Activated CD4-positive, alpha-beta T cell treated with anti-CD3 and anti-CD28 coated beads for 36 hours (primary cell): ENCODE measurements at regions not wholly inside any gene's neighbourhood (a gene's known extent, or its start where the extent isn't known, plus 50 kb on each side); places are given as distances from the start of the nearest gene placed in this dataset.

Source experiments
- ATAC-seq: fragments of 200-7000 bp; cut with Tn5 transposase; one replicate; pipeline ENCODE4 v1.10.0; 2021; ENCODE audit warnings: mild to moderate bottlenecking, moderate library complexity
- CTCF ChIA-PET: fragments of 350-600 bp; sonication (Branson Sonifier 250); formaldehyde crosslinking; loops from one replicate; lab custom pipeline; 2021; ENCODE audit warnings: antibody characterized with exemption; lab: Charles Lee
- POLR2A ChIA-PET: fragments of 350-600 bp; sonication (Branson Sonifier 250); formaldehyde crosslinking; loops from one replicate; lab custom pipeline; 2021; ENCODE audit warnings: antibody characterized with exemption, inconsistent platforms; lab: Charles Lee
- DNase-seq: peaks from one replicate; pipeline ENCODE4 v3.0.0-alpha.2; 2020
- H3K27ac Mint-ChIP-seq: one replicate; pipeline ENCODE4 v1.8.0; 2021; ENCODE audit warnings: mixed read lengths
- H3K27me3 Mint-ChIP-seq: one replicate; pipeline ENCODE4 v1.8.0; 2021; ENCODE audit warnings: mixed read lengths
- H3K36me3 Mint-ChIP-seq: one replicate; pipeline ENCODE4 v1.8.0; 2021; ENCODE audit warnings: low read depth, mixed read lengths
- H3K4me1 Mint-ChIP-seq: one replicate; pipeline ENCODE4 v1.8.0; 2021; ENCODE audit warnings: mixed read lengths
- H3K4me3 Mint-ChIP-seq: one replicate; pipeline ENCODE4 v1.8.0; 2021; ENCODE audit warnings: mild to moderate bottlenecking, moderate library complexity, mixed read lengths
- H3K9me3 Mint-ChIP-seq: one replicate; pipeline ENCODE4 v1.8.0; 2021; ENCODE audit warnings: low read depth, mixed read lengths
- intact Hi-C, 2 experiments: fragments of 100-400 bp; cut with DNase I in 1 of 2; cut with micrococcal nuclease in 1 of 2; formaldehyde crosslinking; loops; one replicate each; pipeline versions ENCODE4 v1.14.2 to v1.15.1; 2022 to 2024; cut with DNase I, micrococcal nuclease

DNA sequence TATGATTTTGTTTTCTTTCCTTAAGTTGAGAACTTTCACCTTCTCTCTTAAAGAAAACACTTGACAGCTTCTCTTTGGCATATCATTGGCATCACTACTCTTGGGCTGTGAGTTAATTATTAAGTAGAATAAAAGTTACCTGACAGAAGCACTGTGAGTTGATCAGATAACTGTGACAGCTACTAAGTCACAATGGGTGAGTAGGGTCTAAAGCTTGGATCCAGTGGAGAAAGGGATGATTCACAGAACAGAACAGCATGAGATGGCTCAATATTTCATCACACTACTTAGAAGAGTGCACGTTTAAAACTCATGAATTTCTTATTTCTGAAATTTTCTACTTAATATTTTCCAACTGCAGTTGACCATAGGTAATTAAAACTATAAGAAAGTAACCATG, 268.5 kb upstream of the NMUR2 start:
- Mint-ChIP-seq H3K36me3 (no peaks in the 10 kb centered on the region), H3K27ac (no peak overlapping the region), H3K9me3 (no peaks in the 10 kb centered on the region), H3K4me1 (no peaks in the 10 kb centered on the region), H3K27me3 (no peaks in the 10 kb centered on the region), H3K4me3 (no peak overlapping the region)
- intact Hi-C loops: no loop called here
- ChIA-PET CTCF (no interaction called here), POLR2A (no interaction called here)
- DNase-seq (no peak), ATAC-seq (no peak)

DNA sequence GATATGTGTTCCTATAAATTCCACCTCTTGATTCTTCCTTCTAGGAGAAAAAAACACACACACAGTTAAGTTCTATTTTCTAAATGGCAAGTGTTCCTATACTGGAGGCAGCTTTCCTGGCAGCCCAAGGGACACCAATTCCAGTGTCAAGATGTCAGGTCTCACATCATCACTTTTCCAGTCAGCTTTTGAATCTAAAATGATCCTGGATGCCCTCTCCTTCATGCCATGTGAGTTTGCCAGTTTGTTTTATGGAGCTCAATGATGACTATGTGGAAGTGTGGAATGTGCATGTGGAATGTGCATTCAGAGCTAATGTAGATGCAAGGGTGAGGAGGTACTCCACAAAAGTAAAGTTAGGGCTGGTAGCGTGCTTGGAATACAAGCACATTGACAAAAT, 269.3 kb upstream of the NMUR2 start:
- Mint-ChIP-seq H3K27me3 (no peaks in the 10 kb centered on the region), H3K36me3 (no peaks in the 10 kb centered on the region), H3K4me3 (no peak overlapping the region), H3K27ac (no peak overlapping the region), H3K4me1 (no peaks in the 10 kb centered on the region), H3K9me3 (no peaks in the 10 kb centered on the region)
- POLR2A ChIA-PET: no interaction called here
- CTCF ChIA-PET: no interaction called here
- intact Hi-C loops: no loop called here
- ATAC-seq (no peak), DNase-seq (no peak)

DNA sequence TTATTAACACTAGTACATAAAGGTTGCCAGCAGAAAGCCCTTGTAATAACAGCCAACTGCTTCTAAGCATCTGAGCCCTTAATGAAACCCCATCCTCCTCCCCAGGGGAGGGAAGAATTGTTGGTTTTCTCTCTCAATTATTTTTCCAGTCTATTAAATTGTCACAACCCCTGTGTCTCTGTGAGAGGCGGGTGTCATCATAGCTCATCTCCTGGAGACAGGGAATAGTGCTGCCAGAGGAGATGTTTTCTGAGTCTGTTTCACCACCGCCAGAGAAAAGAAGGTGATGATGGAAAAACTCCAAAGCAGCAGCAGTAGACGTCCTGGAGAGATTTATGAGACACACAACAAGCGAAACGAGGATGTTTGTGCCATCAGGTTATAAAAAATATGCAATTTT, 271.1 kb upstream of the NMUR2 start:
- Mint-ChIP-seq H3K27ac (no peak overlapping the region), H3K36me3 (no peaks in the 10 kb centered on the region), H3K27me3 (peaks cover 2% of the 10 kb centered on the region), H3K9me3 (no peaks in the 10 kb centered on the region), H3K4me1 (no peaks in the 10 kb centered on the region), H3K4me3 (no peak overlapping the region)
- ChIA-PET POLR2A (no interaction called here), CTCF (no interaction called here)
- ATAC-seq (no peak), DNase-seq (no peak)
- intact Hi-C loops: no loop called here

DNA sequence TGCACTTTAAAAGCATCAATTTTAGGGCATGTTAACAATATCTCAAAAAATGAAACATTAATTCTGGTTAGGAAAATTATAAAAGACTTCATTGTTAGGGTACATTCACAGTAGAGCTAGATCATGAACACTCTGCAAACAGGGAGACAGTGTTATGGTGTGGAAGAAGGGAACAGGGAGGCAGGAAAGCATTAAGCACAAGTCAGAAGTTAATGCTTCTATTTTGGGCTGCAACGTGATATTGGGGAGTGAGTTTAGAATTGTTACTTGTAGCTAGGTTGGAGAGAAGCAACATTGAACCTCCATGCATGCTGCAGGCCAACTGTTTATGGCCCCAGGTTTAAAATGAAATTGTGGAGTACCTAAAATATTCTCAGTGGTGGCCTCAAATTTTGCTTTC, 278.1 kb upstream of the NMUR2 start:
- Mint-ChIP-seq H3K27me3 (peaks cover 2% of the 10 kb centered on the region), H3K9me3 (peaks cover 22% of the 10 kb centered on the region), H3K27ac (no peak overlapping the region), H3K36me3 (no peaks in the 10 kb centered on the region), H3K4me1 (no peaks in the 10 kb centered on the region), H3K4me3 (no peak overlapping the region)
- POLR2A ChIA-PET: no interaction called here
- CTCF ChIA-PET: no interaction called here
- DNase-seq: no peak
- no peak for ATAC-seq
- intact Hi-C loops: no loop called here

GRCh38 chr5:152686931-152687330, 281.9 kb upstream of the NMUR2 start:
- no peak for ATAC-seq
- intact Hi-C loops: no loop called here
- Mint-ChIP-seq H3K27ac (no peak overlapping the region), H3K4me1 (no peaks in the 10 kb centered on the region), H3K9me3 (peaks cover 24% of the 10 kb centered on the region), H3K36me3 (no peaks in the 10 kb centered on the region), H3K4me3 (no peak overlapping the region), H3K27me3 (no peaks in the 10 kb centered on the region)
- DNase-seq: no peak
- ChIA-PET CTCF (no interaction called here), POLR2A (no interaction called here)

GRCh38 chr5:152688561-152689249, 283.6 kb upstream of the NMUR2 start:
- Mint-ChIP-seq H3K27ac (no peak overlapping the region), H3K4me3 (no peak overlapping the region), H3K4me1 (no peaks in the 10 kb centered on the region), H3K27me3 (no peaks in the 10 kb centered on the region), H3K9me3 (peaks cover 22% of the 10 kb centered on the region), H3K36me3 (no peaks in the 10 kb centered on the region)
- intact Hi-C loops: no loop called here
- POLR2A ChIA-PET: no interaction called here
- ATAC-seq: no peak
- DNase-seq: no peak
- CTCF ChIA-PET: no interaction called here

GRCh38 chr5:152689250-152689711, 284.2 kb upstream of the NMUR2 start:
- DNase-seq: no peak
- intact Hi-C loops: no loop called here
- H3K4me3 Mint-ChIP-seq: no peak overlapping the region
- H3K9me3 Mint-ChIP-seq: peaks cover 18% of the 10 kb centered on the region
- no peaks in the 10 kb centered on the region for H3K27me3 Mint-ChIP-seq
- CTCF ChIA-PET: no interaction called here
- no peak overlapping the region for H3K27ac Mint-ChIP-seq
- no peak for ATAC-seq
- H3K4me1 Mint-ChIP-seq: no peaks in the 10 kb centered on the region
- no peaks in the 10 kb centered on the region for H3K36me3 Mint-ChIP-seq
- POLR2A ChIA-PET: no interaction called here

- ATAC-seq: no peak
- Mint-ChIP-seq H3K4me1 (no peaks in the 10 kb centered on the region), H3K36me3 (no peaks in the 10 kb centered on the region), H3K27me3 (no peaks in the 10 kb centered on the region), H3K4me3 (no peak overlapping the region), H3K9me3 (peaks cover 2% of the 10 kb centered on the region), H3K27ac (no peak overlapping the region)
- intact Hi-C loops: no loop called here
- DNase-seq: no peak
- CTCF ChIA-PET: no interaction called here
- POLR2A ChIA-PET: interaction anchor here (0.7 kb wide), 1 partner anchor 10 kb away, joined by 4 read pairs; no protein-coding TSS in a partner anchor
Measured at GRCh38 chr5:152694231-152694630, 289.2 kb upstream of the NMUR2 start.

GRCh38 chr5:152701305-152701949, 296.3 kb upstream of the NMUR2 start:
- ATAC-seq: no peak
- Mint-ChIP-seq H3K4me3 (no peak overlapping the region), H3K4me1 (no peaks in the 10 kb centered on the region), H3K27me3 (no peaks in the 10 kb centered on the region), H3K9me3 (peaks cover 6% of the 10 kb centered on the region), H3K27ac (no peak overlapping the region), H3K36me3 (no peaks in the 10 kb centered on the region)
- CTCF ChIA-PET: no interaction called here
- POLR2A ChIA-PET: no interaction called here
- intact Hi-C loops: no loop called here
- no peak for DNase-seq

DNA sequence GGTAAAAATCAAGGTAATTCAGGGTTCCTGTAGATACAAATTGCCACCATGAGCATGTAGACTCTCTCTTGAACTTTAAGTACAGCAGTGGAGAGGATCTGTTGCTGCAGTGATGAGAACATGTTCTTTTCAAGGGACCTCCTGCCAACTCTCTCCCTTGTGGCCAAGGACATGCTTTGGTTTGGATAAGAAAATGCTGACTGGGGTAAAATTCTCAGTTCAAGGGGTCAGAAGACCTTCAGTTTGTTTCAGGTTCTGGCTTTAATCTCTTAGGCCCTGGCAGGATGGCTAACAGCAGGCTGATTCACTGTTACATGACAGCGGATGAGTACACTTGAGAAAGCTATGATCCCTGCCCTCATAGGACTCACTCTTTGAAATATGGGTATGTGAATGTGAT, 299.2 kb upstream of the NMUR2 start:
- H3K36me3 Mint-ChIP-seq: no peaks in the 10 kb centered on the region
- peaks cover 6% of the 10 kb centered on the region for H3K9me3 Mint-ChIP-seq
- intact Hi-C loops: no loop called here
- CTCF ChIA-PET: no interaction called here
- H3K27ac Mint-ChIP-seq: no peak overlapping the region
- DNase-seq (no peak), ATAC-seq (no peak)
- H3K27me3 Mint-ChIP-seq: no peaks in the 10 kb centered on the region
- H3K4me1 Mint-ChIP-seq: no peaks in the 10 kb centered on the region
- H3K4me3 Mint-ChIP-seq: no peak overlapping the region
- POLR2A ChIA-PET: no interaction called here

DNA sequence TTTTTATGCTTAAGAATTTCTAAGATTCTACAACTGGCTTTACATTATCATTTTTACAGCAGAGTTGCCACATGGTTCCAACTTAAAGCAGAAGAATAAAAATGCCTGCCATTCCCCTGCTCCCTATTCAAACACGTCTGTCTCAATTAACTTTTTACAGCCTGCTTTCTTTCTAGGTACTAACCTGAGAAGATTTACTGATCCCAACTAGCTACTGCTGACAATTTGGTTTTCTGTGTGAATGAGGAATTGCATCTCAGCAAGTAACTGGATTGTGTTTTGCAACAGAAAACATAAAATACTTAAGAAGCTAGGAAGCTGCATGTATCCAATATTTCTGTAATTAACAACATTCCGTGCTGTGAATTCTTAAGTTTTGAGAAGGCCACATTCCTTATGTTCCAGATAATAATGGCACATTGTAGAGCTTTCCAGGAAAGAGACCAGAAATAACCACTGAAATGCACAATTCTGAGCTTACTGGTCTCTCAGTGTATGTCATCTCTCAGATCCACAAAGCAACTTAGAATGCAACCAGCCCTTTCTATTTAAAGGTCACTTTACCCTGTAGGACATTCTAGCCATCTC, 306.8 kb upstream of the NMUR2 start:
- intact Hi-C loops: no loop called here
- H3K4me3 Mint-ChIP-seq: no peak overlapping the region
- no peaks in the 10 kb centered on the region for H3K9me3 Mint-ChIP-seq
- no peak overlapping the region for H3K27ac Mint-ChIP-seq
- no peaks in the 10 kb centered on the region for H3K36me3 Mint-ChIP-seq
- no peaks in the 10 kb centered on the region for H3K4me1 Mint-ChIP-seq
- DNase-seq: no peak
- POLR2A ChIA-PET: no interaction called here
- no peak for ATAC-seq
- CTCF ChIA-PET: no interaction called here
- H3K27me3 Mint-ChIP-seq: no peaks in the 10 kb centered on the region

- Mint-ChIP-seq H3K27ac (no peak overlapping the region), H3K4me1 (no peaks in the 10 kb centered on the region), H3K4me3 (no peak overlapping the region), H3K27me3 (no peaks in the 10 kb centered on the region), H3K9me3 (peaks cover 6% of the 10 kb centered on the region), H3K36me3 (no peaks in the 10 kb centered on the region)
- ChIA-PET POLR2A (no interaction called here), CTCF (no interaction called here)
- no peak for DNase-seq
- intact Hi-C loops: no loop called here
- ATAC-seq: no peak
Measured at GRCh38 chr5:152717393-152717792, 312.3 kb upstream of the NMUR2 start.
